Neural progenitor cell (in vitro differentiated cells): ENCODE measurements at regions not wholly inside any gene's neighbourhood (a gene's known extent, or its start where the extent isn't known, plus 50 kb on each side); places are given as distances from the start of the nearest gene placed in this dataset.
A peak's percentile ranks its signal among the peaks of the same experiment; 100 is the strongest.

Experiments
- DNase-seq: peaks from one replicate; pipeline ENCODE4 v3.0.0-alpha.2; 2016; ENCODE audit warnings: low spot score
- H2AFZ ChIP-seq: fragments of 200-600 bp; sonication (generic); replicated peaks from 2 replicates; pipeline ENCODE4 v1.6.1; 2016; ENCODE audit warnings: antibody characterized with exemption
- H3F3A ChIP-seq: fragments of 200-600 bp; sonication (generic); 2 replicates; pipeline ENCODE4 v1.6.1; 2016; ENCODE audit warnings: antibody characterized with exemption, low read depth
- H3K27ac ChIP-seq: fragments of 200-600 bp; sonication (generic); 2 replicates; pipeline ENCODE4 v1.5.1; 2016; ENCODE audit warnings: mild to moderate bottlenecking
- H3K27me3 ChIP-seq: fragments of 200-600 bp; sonication (generic); 2 replicates; pipeline ENCODE4 v1.6.1; 2016; ENCODE audit warnings: mild to moderate bottlenecking, moderate library complexity
- H3K36me3 ChIP-seq: fragments of 200-600 bp; sonication (generic); 2 replicates; pipeline ENCODE4 v1.5.1; 2016
- H3K4me1 ChIP-seq: fragments of 200-600 bp; sonication (generic); 2 replicates; pipeline ENCODE4 v1.6.1; 2016; ENCODE audit warnings: mixed run types
- H3K4me2 ChIP-seq: fragments of 200-600 bp; sonication (generic); 2 replicates; pipeline ENCODE4 v1.6.1; 2016
- H3K4me3 ChIP-seq: fragments of 200-600 bp; sonication (generic); 2 replicates; pipeline ENCODE4 v1.5.1; 2016
- H3K79me2 ChIP-seq: fragments of 200-600 bp; sonication (generic); 2 replicates; pipeline ENCODE4 v1.6.1; 2016; ENCODE audit warnings: low read depth
- H3K9ac ChIP-seq: fragments of 200-600 bp; sonication (generic); 2 replicates; pipeline ENCODE4 v1.6.1; 2016
- H3K9me3 ChIP-seq: fragments of 200-600 bp; sonication (generic); 2 replicates; pipeline ENCODE4 v1.5.1; 2016; ENCODE audit warnings: low read depth
- H4K20me1 ChIP-seq: fragments of 200-600 bp; sonication (generic); 2 replicates; pipeline ENCODE4 v1.6.1; 2016; ENCODE audit warnings: low read depth
- H3K27ac Mint-ChIP-seq: 3 replicates; pipeline ENCODE4 v1.8.0; 2021; ENCODE audit warnings: mixed read lengths
- H3K27me3 Mint-ChIP-seq: 2 replicates; pipeline ENCODE4 v1.8.0; 2022; ENCODE audit warnings: low read depth, mild to moderate bottlenecking, inconsistent platforms, moderate library complexity, mixed read lengths; ENCODE audit not compliant: insufficient read depth
- H3K36me3 Mint-ChIP-seq: 3 replicates; pipeline ENCODE4 v1.8.0; 2021; ENCODE audit warnings: mixed read lengths
- H3K4me1 Mint-ChIP-seq: 3 replicates; pipeline ENCODE4 v1.8.0; 2021; ENCODE audit warnings: mixed read lengths
- H3K4me3 Mint-ChIP-seq: 3 replicates; pipeline ENCODE4 v1.8.0; 2021; ENCODE audit warnings: mild to moderate bottlenecking, moderate library complexity, mixed read lengths
- H3K9me3 Mint-ChIP-seq: 3 replicates; pipeline ENCODE4 v1.8.0; 2020; ENCODE audit warnings: mixed read lengths
- CTCF ChIP-seq: fragments of 200-600 bp; sonication (generic); IDR thresholded peaks from 2 replicates; pipeline ENCODE4 v1.5.1; 2017; ENCODE audit warnings: antibody characterized with exemption, mild to moderate bottlenecking
- EZH2 ChIP-seq: fragments of 200-600 bp; sonication (generic); IDR thresholded peaks from 2 replicates; pipeline ENCODE4 v1.6.1; 2017; ENCODE audit warnings: antibody characterized with exemption, mild to moderate bottlenecking, moderate library complexity
- EZH2phosphoT487 ChIP-seq: fragments of 200-600 bp; sonication (generic); IDR thresholded peaks from 2 replicates; pipeline ENCODE4 v1.6.1; 2017; ENCODE audit warnings: antibody characterized with exemption

DNA sequence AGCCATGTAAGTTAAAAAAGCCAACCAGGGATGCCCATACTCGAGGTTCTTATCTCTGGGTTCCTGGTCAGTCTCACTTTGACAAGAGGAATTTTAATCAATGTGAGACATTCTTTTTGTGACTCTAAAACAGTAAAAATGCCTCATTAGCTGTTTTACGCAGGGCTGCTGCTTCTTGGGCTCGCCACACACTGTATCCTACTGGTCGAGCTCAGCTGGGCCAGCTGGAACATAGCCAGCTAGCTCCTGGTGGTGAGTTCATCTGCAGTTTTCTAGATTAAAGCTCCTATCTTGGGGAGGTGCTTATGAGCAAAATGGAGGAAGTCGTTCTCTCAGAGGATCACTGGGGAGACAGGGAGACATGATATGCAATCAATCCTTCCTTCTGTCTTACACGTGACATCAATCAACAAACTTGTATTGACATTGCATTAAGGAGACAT is 55.9 kb upstream of the LEF1 start:
- H4K20me1 ChIP-seq = no peaks in the 10 kb centered on the region
- H3K4me2 ChIP-seq = no peak overlapping the region
- H3K27ac ChIP-seq = no peak overlapping the region
- no peak for DNase-seq
- H3K27me3 ChIP-seq = no peaks in the 10 kb centered on the region
- no peaks in the 10 kb centered on the region for H3F3A ChIP-seq
- Mint-ChIP-seq H3K27me3 (no peaks in the 10 kb centered on the region), H3K4me3 (no peak overlapping the region), H3K27ac (no peak overlapping the region), H3K9me3 (peaks cover 3% of the 10 kb centered on the region), H3K4me1 (no peaks in the 10 kb centered on the region), H3K36me3 (no peaks in the 10 kb centered on the region)
- no peaks in the 10 kb centered on the region for H3K9me3 ChIP-seq
- no peak for TF ChIP-seq CTCF
- TF ChIP-seq EZH2phosphoT487 = no peak
- no peak for TF ChIP-seq EZH2
- H3K36me3 ChIP-seq = no peaks in the 10 kb centered on the region
- peak overlapping the region; percentile 2 for H2AFZ ChIP-seq
- no peaks in the 10 kb centered on the region for H3K4me1 ChIP-seq
- no peak overlapping the region for H3K4me3 ChIP-seq
- H3K9ac ChIP-seq = no peak overlapping the region
- H3K79me2 ChIP-seq = no peaks in the 10 kb centered on the region

DNA sequence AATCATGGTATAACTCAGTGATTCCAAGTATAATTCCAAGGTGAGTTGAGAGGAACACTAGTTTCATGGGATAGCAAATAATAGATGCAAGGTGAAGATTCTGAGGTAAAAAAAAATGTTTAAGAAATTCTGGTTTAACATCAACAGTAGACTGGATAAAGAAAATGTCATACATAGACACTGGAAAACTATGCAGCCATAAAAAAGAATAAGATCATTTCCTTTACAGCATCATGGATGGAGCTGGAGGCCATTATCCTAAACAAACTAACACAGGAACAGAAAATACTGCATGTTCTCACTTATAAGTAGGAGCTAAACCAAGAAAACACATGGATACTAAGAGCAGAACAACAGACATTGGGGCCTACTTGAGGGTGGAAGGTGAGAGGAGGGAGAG is 54.6 kb upstream of the LEF1 start:
- H3K4me1 ChIP-seq = no peaks in the 10 kb centered on the region
- Mint-ChIP-seq H3K27me3 (no peaks in the 10 kb centered on the region), H3K4me1 (peaks cover 2% of the 10 kb centered on the region)

GRCh38 chr4:108219998-108220397 is 51.3 kb upstream of the LEF1 start:
- no peaks in the 10 kb centered on the region for H4K20me1 ChIP-seq
- H3K27ac ChIP-seq = no peak overlapping the region
- H3K4me3 Mint-ChIP-seq = no peak overlapping the region
- no peaks in the 10 kb centered on the region for H3K36me3 Mint-ChIP-seq
- H3F3A ChIP-seq = no peaks in the 10 kb centered on the region
- H3K9ac ChIP-seq = no peak overlapping the region
- H3K4me1 ChIP-seq = no peaks in the 10 kb centered on the region
- H3K4me1 Mint-ChIP-seq = peaks cover 2% of the 10 kb centered on the region
- H3K27me3 ChIP-seq = no peaks in the 10 kb centered on the region
- H3K27me3 Mint-ChIP-seq = no peaks in the 10 kb centered on the region
- no peak for DNase-seq
- H3K4me3 ChIP-seq = no peak overlapping the region
- H3K79me2 ChIP-seq = no peaks in the 10 kb centered on the region
- no peak overlapping the region for H3K27ac Mint-ChIP-seq
- H3K36me3 ChIP-seq = no peaks in the 10 kb centered on the region
- H3K9me3 Mint-ChIP-seq = peaks cover 3% of the 10 kb centered on the region
- TF ChIP-seq EZH2phosphoT487 (no peak), EZH2 (no peak), CTCF (no peak)
- H3K9me3 ChIP-seq = no peaks in the 10 kb centered on the region
- no peak overlapping the region for H3K4me2 ChIP-seq
- H2AFZ ChIP-seq = no peak overlapping the region

More for the DNA sequence above, 54.6 kb upstream of the LEF1 start:
- H4K20me1 ChIP-seq = no peaks in the 10 kb centered on the region
- no peaks in the 10 kb centered on the region for H3K36me3 ChIP-seq
- no peak for TF ChIP-seq CTCF
- TF ChIP-seq EZH2phosphoT487 = no peak
- no peak for TF ChIP-seq EZH2
- no peaks in the 10 kb centered on the region for H3F3A ChIP-seq
- no peaks in the 10 kb centered on the region for H3K36me3 Mint-ChIP-seq
- H3K27ac ChIP-seq = no peak overlapping the region
- H3K4me3 Mint-ChIP-seq = no peak overlapping the region
- DNase-seq = no peak
- no peaks in the 10 kb centered on the region for H3K9me3 ChIP-seq
- H3K27me3 ChIP-seq = no peaks in the 10 kb centered on the region
- H3K9ac ChIP-seq = no peak overlapping the region
- H3K4me3 ChIP-seq = no peak overlapping the region
- H3K4me2 ChIP-seq = no peak overlapping the region
- no peak overlapping the region for H2AFZ ChIP-seq
- H3K27ac Mint-ChIP-seq = no peak overlapping the region
- H3K9me3 Mint-ChIP-seq = peaks cover 3% of the 10 kb centered on the region
- no peaks in the 10 kb centered on the region for H3K79me2 ChIP-seq
